Testis (tissue), 2 donors: ENCODE measurements at regions not wholly inside any gene's neighbourhood (a gene's known extent, or its start where the extent isn't known, plus 50 kb on each side); places are given as distances from the start of the nearest gene placed in this dataset.

Source experiments
- POLR2A ChIP-seq: fragments of 450-650 bp; IDR thresholded peaks from one replicate; pipeline ENCODE4 v1.6.1; 2017; ENCODE audit warnings: antibody characterized with exemption, mild to moderate bottlenecking, moderate library complexity
- TF ChIP-seq, protein P1 (sequence below), 3 experiments: fragments of 450-650 bp in 2 of 3; fragments of 200-600 bp in 1 of 3; sonication (generic) in 1 of 3; IDR thresholded peaks; one replicate each; pipeline ENCODE4 v1.5.1; 2016 to 2019; ENCODE audit warnings: antibody characterized with exemption in 3 of 3, mild to moderate bottlenecking in 2 of 3, moderate library complexity in 1 of 3

DNA sequence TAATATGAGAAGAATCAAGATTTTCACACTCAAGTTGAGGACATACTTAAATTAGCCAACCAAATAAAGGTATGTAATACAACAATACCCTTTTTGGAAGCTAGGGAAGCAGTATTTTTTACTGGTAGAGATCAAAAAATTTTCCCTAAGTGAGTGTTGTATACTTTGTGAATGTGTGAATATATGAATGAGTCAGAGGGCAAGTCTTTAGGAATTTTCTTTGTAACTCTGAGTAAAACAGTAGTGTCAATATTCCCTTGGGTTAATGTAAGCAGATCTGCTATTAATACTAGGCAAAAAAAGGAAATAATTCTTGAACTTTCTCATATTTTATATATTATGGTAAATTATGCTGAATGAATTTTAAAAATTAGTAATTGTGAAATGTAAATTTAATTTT lies 1161.8 kb upstream of the MIR17HG start:
- TF ChIP-seq, protein P1, sequence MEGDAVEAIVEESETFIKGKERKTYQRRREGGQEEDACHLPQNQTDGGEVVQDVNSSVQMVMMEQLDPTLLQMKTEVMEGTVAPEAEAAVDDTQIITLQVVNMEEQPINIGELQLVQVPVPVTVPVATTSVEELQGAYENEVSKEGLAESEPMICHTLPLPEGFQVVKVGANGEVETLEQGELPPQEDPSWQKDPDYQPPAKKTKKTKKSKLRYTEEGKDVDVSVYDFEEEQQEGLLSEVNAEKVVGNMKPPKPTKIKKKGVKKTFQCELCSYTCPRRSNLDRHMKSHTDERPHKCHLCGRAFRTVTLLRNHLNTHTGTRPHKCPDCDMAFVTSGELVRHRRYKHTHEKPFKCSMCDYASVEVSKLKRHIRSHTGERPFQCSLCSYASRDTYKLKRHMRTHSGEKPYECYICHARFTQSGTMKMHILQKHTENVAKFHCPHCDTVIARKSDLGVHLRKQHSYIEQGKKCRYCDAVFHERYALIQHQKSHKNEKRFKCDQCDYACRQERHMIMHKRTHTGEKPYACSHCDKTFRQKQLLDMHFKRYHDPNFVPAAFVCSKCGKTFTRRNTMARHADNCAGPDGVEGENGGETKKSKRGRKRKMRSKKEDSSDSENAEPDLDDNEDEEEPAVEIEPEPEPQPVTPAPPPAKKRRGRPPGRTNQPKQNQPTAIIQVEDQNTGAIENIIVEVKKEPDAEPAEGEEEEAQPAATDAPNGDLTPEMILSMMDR (IDR thresholded peaks at IDR 0.05), result no peak
- no peak for TF ChIP-seq POLR2A
